Stimulated activated CD4-positive, alpha-beta T cell treated with anti-CD3 and anti-CD28 coated beads, TNF-alpha, amount 100 ng/mL, for 24 hours (primary cell): ENCODE measurements at regions not wholly inside any gene's neighbourhood (a gene's known extent, or its start where the extent isn't known, plus 50 kb on each side); places are given as distances from the start of the nearest gene placed in this dataset.
A peak's percentile ranks its signal among the peaks of the same experiment; 100 is the strongest.

Source experiments
- DNase-seq, 3 experiments: peaks; one replicate each; pipeline ENCODE4 v3.0.0-alpha.2; 2020; ENCODE audit warnings: low read depth in 3 of 3

GRCh38 chr18:46265196-46266156 is 161.3 kb downstream of the HAUS1 start:
- no peak for DNase-seq

- DNase-seq: no peak
Observed at GRCh38 chr18:46266473-46266872, 162.3 kb downstream of the HAUS1 start.

- DNase-seq: no peak
Observed at GRCh38 chr18:46268671-46269070, 164.5 kb downstream of the HAUS1 start.

- DNase-seq: no peak
Observed at GRCh38 chr18:46269275-46269674, 165.1 kb downstream of the HAUS1 start.

GRCh38 chr18:46271488-46271887 is 167.3 kb downstream of the HAUS1 start:
- DNase-seq: no peak

GRCh38 chr18:46273861-46274260 is 169.7 kb downstream of the HAUS1 start:
- no peak for DNase-seq

- DNase-seq: no peak
Observed at GRCh38 chr18:46274266-46274665, 170.1 kb downstream of the HAUS1 start.

- DNase-seq: no peak
Observed at GRCh38 chr18:46275370-46275769, 171.2 kb downstream of the HAUS1 start.

GRCh38 chr18:46276748-46277147 is 172.6 kb downstream of the HAUS1 start:
- DNase-seq: no peak

GRCh38 chr18:46278481-46279465 is 174.6 kb downstream of the HAUS1 start:
- no peak for DNase-seq

- no peak for DNase-seq
Observed at GRCh38 chr18:46279673-46280072, 175.5 kb downstream of the HAUS1 start.

GRCh38 chr18:46281185-46282176 is 177.3 kb downstream of the HAUS1 start:
- DNase-seq: peak; percentile 8 to 66 (median 12)

- DNase-seq: no peak
Observed at GRCh38 chr18:46282177-46282570, 178.0 kb downstream of the HAUS1 start.

GRCh38 chr18:46282646-46283045 is 178.5 kb downstream of the HAUS1 start:
- DNase-seq: no peak

- DNase-seq: no peak
Observed at GRCh38 chr18:46283268-46283667, 179.1 kb downstream of the HAUS1 start.

GRCh38 chr18:46283895-46284295 is 179.7 kb downstream of the HAUS1 start:
- no peak for DNase-seq

GRCh38 chr18:46289463-46289862 is 185.3 kb downstream of the HAUS1 start:
- DNase-seq: no peak

GRCh38 chr18:46289931-46290330 is 185.7 kb downstream of the HAUS1 start:
- DNase-seq: no peak

- DNase-seq: no peak
Observed at GRCh38 chr18:46290440-46291020, 186.3 kb downstream of the HAUS1 start.

GRCh38 chr18:46291149-46291548 is 187.0 kb downstream of the HAUS1 start:
- DNase-seq: no peak

GRCh38 chr18:46293742-46294181 is 189.6 kb downstream of the HAUS1 start:
- no peak for DNase-seq
